Hematopoietic multipotent progenitor cell treated with erythropoietin and hydrocortisone succinate and interleukin-3 and kit ligand, for 15 days (in vitro differentiated cells): ENCODE measurements at regions not wholly inside any gene's neighbourhood (a gene's known extent, or its start where the extent isn't known, plus 50 kb on each side); places are given as distances from the start of the nearest gene placed in this dataset.
"Not testable (repeated sequence)": the region's sequence is repeated elsewhere in the genome, so short reads cannot be mapped to it uniquely, and the experiment has no call there.

Source experiments
- DNase-seq: peaks from one replicate; pipeline ENCODE4 v3.0.0-alpha.2; 2015; ENCODE audit warnings: low spot score

GRCh38 chr3:161691677-161692076 lies 195.1 kb downstream of the OTOL1 start:
- no peak for DNase-seq

- no peak for DNase-seq
Measured at GRCh38 chr3:161694682-161695564, 198.3 kb downstream of the OTOL1 start.

GRCh38 chr3:161695811-161696210 lies 199.2 kb downstream of the OTOL1 start:
- DNase-seq, result no peak

DNA sequence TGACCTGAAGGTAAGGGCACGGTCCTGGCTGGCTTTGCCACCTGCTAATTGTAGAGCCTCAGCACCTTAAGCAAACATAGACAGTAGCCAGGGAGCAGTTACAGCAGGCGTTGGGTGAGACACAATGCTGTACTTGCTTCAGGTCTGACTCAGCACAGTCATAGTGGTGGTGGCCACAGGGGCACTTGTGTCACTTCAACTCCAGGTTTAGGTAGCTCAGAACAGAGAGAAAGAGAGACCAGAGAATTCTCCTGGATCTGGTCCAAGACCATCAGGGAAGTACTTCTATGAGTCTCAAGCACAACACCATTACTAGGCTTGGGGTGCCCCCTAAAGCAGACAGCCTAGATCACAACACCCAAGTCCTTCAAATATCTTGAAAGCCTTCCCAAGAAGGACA lies 204.4 kb downstream of the OTOL1 start:
- no peak for DNase-seq

DNA sequence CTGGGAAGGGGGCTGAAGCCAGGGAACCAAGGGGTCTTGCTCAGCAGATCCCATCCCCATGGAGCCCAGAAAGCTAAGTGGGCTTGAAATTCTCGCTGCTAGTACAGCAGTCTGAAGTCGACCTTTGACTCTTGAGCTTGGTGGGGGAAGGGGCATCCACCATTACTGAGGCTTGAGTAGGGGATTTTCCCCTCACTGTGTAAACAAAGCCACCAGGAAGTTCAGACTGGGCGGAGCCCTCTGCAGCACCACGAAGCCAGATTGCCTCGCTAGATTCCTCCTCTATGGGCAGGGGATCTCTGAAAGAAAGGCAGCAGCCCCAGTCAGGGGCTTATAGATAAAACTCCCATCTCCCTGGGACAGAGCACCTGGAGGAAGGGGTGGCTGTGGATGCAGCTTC lies 210.6 kb downstream of the OTOL1 start:
- not testable (repeated sequence) for DNase-seq

- no peak for DNase-seq
Measured at GRCh38 chr3:161713731-161714130, 217.1 kb downstream of the OTOL1 start.

DNA sequence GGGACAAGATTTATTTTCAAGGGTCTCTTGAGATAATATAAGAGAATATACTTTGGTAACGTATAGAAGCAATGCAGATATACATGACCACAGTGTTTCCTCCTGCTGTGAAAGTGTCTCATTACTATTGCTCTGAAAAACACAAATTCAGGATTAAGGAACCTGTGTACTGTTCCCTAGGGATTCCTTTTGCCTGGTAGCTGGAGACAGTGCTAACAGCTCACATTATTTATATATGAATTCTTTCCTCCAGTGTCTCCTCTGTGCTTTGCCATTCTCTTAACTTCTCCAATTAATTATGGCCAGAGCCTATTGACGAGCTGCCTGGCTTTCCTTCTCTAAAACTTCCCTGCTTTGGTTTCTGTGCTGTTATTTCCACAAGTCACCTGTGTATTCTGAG lies 235.4 kb downstream of the OTOL1 start:
- no peak for DNase-seq

GRCh38 chr3:161737171-161737570 lies 240.6 kb downstream of the OTOL1 start:
- DNase-seq, result no peak

DNA sequence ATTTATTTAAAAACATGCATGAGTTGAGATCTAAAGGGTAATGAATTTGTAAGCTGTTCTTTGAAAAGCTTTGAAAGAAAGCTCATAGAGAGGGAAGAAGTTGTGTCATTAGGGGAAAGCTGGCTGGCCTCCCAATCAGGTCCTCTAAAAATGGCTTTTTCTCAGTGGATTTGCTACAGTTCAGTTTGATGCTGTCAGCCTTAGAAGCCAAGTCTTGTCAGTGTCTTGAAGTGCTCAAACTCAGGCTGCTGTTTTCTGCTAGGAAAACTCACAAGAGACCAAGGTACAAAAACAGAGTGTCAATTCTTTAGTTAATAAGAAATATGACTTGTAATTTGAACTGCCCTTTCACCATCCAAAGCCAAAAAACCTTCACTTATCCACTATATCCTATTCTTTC lies 243.8 kb downstream of the OTOL1 start:
- no peak for DNase-seq

GRCh38 chr3:161744366-161744765 lies 247.8 kb downstream of the OTOL1 start:
- no peak for DNase-seq

GRCh38 chr3:161745741-161746140 lies 249.1 kb downstream of the OTOL1 start:
- no peak for DNase-seq

GRCh38 chr3:161748049-161748448 lies 251.4 kb downstream of the OTOL1 start:
- DNase-seq, result no peak

DNA sequence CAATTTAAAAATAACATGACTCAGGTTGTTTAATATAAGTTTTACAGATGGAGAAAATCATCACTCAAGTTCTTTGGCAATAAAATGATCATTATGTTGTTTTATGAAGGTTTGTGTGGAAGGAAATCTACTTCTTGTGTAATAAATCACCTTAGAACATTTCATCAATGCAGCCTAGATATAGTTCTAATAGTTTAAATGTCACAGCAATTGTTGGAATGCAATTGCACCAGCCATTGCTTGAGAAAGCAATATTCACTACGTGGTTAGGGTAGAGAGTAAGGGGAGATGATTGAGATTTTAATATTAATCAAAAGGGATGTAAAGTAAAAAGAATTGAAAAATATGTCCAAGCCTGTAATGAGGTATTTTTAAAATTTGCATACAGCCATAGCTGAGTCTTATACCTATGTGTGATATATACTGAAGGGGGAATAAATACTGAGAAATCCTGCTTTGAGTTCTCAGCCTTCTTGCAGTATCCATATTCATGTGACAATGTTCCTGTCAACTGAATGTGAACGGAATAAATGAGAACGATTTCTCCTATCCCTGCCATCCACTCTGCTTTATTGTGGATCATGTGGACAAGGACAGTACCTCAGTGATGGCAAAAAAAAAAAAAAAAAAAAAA lies 257.9 kb downstream of the OTOL1 start:
- DNase-seq, result no peak

DNA sequence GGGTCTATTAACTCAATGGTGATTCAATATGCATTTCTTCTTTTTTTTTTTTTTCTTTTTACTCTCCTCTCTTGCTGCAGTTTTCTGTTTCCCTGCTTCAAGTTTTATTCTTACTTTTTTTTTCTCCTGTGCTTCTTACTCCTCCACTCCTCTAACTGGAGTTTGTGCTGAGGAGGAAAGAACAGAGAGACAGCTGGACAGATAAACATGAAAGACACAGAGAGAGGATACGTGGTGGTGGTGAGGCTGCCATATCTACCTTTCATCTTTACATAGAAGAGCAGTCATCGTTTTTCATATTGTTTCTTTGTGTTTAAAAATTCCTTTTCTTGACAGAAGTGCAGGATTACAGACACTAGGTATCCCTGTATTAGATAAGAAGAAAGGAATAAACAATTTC lies 262.8 kb downstream of the OTOL1 start:
- DNase-seq, result no peak

GRCh38 chr3:161766331-161766730 lies 269.7 kb downstream of the OTOL1 start:
- no peak for DNase-seq

DNA sequence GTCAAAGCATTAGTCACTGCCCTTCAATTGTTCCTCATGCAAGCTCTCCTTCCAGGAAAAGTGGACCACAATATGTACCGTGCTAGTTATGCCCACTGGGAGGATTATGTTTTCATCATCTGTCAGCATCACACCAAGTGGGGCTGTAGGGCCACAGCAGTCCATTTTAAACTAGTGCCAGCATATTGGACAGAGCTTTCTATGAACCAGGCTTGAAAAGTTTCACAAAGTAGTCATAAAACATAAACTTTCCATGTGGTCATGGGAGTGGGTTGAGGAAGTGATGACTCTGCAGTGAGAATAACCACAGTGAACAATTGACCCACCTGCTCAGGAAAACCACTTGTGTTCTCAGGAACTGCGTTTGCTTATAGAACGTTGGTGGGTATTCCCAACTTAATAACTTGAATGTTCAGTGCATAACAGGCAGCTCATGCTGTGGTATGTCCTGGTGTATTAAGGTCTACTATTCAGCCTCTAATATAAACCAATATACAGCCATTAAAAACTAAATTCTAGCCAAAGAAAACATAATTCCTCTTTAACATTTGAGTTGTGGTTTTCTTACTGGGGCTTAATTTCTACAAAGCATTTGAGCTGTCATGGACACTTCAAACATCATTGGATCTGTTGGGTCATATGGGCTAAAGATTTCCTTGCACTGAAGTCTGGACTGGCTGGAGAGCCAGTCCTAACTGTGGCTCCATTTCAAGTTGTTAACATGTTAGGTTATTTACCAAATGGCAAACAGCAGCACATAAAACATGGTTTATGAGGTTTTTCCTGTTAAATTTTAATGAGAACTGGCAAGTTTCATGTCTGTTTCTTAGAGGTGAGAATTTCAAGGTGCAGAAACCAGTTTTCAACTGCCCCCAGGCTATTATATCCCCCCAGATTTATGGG lies 274.1 kb downstream of the OTOL1 start:
- DNase-seq, result no peak

- DNase-seq, result no peak
Measured at GRCh38 chr3:161781381-161781780, 284.8 kb downstream of the OTOL1 start.

GRCh38 chr3:161793194-161793930 lies 296.8 kb downstream of the OTOL1 start:
- no peak for DNase-seq

- DNase-seq, result no peak
Measured at GRCh38 chr3:161794551-161794950, 297.9 kb downstream of the OTOL1 start.

DNA sequence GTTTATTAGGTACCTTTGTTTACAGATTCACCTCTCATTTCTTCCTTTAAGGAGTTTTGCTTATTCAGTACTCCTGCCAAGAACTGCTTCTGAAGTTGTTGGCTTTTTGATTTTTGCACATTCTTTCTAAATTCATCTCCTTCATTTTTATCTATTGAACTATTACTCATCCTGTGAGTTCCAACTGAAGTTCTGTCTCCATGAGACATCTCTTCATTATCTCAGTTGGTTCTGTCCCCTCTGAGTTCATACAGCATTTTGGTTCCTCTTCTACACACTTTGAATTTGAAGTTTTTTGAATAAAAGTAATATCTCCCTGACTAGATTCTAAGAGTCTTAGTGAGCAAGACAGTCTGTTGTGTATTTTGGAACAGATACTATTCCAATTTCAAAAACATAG lies 299.7 kb downstream of the OTOL1 start:
- DNase-seq, result no peak

DNA sequence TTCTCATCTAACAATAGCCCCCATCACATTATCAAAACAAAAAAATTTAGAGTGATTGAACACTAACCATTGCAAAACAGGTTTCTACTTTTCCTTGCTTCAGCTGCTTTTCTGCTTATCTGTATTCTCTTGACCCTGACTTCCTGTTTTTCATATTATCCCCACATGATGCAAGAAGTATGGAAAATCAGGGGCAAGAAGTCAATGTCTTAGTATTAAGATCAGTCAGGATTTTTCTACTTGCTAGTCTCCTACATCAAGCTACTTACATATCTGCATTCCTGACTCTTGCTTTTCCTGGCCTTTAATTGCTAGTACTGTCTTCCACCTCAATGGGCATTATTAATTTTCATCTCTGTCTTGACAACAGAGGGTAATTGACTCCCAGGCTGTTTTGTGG lies 300.2 kb downstream of the OTOL1 start:
- DNase-seq, result no peak

DNA sequence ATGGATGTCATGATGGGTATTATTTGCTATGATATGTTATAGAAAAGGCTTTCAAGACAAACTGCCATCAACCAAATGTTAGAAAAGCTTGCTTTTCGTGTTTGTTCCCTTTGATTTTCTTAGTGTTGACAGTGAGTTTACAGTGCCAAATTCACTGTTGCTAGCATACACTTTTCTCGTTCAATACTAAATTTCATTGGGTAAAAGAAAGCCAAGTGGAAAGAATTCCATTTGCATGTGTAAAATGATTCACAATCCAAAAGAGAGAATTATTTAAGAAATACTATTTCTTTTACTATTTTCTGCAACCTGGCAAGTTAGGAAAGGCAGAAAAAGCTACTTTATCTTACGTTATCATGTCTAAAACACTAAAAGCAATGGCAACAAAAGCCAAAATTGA lies 301.4 kb downstream of the OTOL1 start:
- DNase-seq, result no peak
